ENCODE measurements at regions not wholly inside any gene's neighbourhood (a gene's known extent, or its start where the extent isn't known, plus 50 kb on each side); places are given as distances from the start of the nearest gene placed in this dataset.

DNA sequence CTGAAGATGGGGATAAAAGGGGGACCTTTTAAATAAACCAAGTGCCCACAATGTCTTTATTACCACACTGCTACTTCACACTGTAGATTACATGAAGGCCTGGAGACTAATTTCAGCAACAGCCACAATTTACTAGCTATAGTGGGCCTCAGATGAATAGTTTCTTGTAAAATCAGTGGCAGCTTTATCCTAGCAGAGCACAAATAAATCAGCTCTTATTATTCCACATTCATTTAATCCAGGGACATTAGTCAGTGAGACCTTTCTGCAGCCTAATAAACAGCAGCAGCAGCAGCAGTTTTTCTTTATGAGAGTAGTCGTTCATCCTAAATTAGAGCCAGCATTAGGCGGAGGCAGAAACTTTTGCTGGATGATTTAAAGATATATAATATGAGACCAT lies 542.3 kb downstream of the PSAT1 start:
- DNase-seq = no peak
- H3K4me1 ChIP-seq = no peaks in the 10 kb centered on the region
- H3K9me3 ChIP-seq = no peaks in the 10 kb centered on the region
- no peak overlapping the region for H3K4me3 ChIP-seq
- no peak overlapping the region for H3K27ac ChIP-seq
- no peaks in the 10 kb centered on the region for H3K27me3 ChIP-seq
- no peak overlapping the region for H3K9ac ChIP-seq (ENCODE audit: low read depth in 2 of 2, low read length in 2 of 2)
- H3K36me3 ChIP-seq = no peaks in the 10 kb centered on the region
- intact Hi-C loops (cut with DNase I) = no loop called here
- TF ChIP-seq CTCF (IDR thresholded peaks at IDR 0.05) = no peak

DNA sequence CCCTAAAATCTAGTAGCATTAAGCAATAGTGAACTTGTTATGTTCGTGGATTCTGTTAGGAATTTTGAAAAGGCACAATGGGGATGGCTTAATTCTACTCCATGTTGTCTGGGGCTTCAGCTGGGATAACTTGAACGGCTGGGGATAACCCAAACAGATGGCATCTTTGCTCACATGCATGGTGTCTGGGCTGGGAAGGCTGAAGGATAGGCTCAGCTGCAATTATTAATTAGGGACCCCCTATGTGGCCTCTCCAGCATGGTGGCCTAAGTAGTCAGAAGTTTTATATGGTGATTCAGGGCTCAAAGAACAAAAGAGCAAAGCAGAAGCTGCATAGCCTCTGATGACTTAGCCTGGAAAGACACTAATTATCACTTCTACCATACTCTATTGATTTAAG lies 551.1 kb downstream of the PSAT1 start:
- intact Hi-C loops (cut with DNase I) = no loop called here
- H3K36me3 ChIP-seq = no peaks in the 10 kb centered on the region
- no peak overlapping the region for H3K27ac ChIP-seq
- no peak for DNase-seq
- no peak overlapping the region for H3K4me3 ChIP-seq
- no peaks in the 10 kb centered on the region for H3K9me3 ChIP-seq
- TF ChIP-seq CTCF (IDR thresholded peaks at IDR 0.05) = no peak
- no peaks in the 10 kb centered on the region for H3K4me1 ChIP-seq
- no peak overlapping the region for H3K9ac ChIP-seq (ENCODE audit: low read depth in 2 of 2, low read length in 2 of 2)
- no peaks in the 10 kb centered on the region for H3K27me3 ChIP-seq

DNA sequence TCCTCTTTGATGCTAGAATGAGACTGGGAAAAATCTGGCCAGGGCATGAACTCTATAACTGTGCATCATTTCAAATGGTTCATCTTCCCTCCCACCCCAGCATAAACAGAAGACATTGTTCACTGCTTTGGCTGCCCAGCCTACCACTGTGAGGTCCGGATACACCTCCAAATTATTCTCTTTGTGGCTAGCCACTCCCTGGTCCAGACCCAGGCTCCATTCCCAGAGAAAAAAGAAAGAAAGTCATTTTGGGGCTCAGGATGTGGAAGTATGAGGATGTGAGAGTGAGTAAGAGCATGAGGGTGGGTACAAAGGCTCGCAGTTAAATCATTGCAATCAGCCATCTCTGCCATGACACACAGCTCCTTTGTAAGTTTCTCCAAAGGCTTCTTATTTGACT lies 559.2 kb downstream of the PSAT1 start:
- DNase-seq = no peak

DNA sequence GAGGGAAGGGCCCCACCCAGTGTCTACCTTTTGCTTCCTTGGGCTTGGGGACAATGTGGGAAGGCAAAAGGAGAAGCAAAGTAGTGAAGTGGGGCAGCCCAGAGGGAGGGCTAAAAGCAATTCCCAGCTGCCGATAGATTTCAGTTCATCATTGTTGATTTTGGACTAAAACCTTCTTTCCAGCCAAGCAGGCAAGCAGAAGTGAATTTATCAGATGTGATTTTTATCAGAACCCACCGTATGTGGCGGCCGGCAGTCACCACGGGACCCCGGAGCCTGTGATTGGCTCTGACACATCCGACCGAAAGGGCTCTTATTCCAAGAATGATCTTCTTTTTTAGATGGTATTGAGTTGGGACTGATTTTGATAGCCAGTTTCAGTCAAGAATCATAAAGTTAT lies 559.9 kb downstream of the PSAT1 start:
- intact Hi-C loops (cut with DNase I) = no loop called here
- no peak overlapping the region for H3K4me3 ChIP-seq
- no peak overlapping the region for H3K9ac ChIP-seq (ENCODE audit: low read depth in 2 of 2, low read length in 2 of 2)
- no peak overlapping the region for H3K27ac ChIP-seq
- no peak for TF ChIP-seq CTCF (IDR thresholded peaks at IDR 0.05)
- no peaks in the 10 kb centered on the region for H3K27me3 ChIP-seq
- no peaks in the 10 kb centered on the region for H3K9me3 ChIP-seq
- no peaks in the 10 kb centered on the region for H3K4me1 ChIP-seq
- H3K36me3 ChIP-seq = no peaks in the 10 kb centered on the region
- no peak for DNase-seq

More for the DNA sequence above, 559.2 kb downstream of the PSAT1 start:
- Histone ChIP-seq H3K4me3 (no peak overlapping the region), H3K9ac (ENCODE audit: low read depth in 2 of 2, low read length in 2 of 2) (no peak overlapping the region), H3K9me3 (no peaks in the 10 kb centered on the region), H3K27ac (no peak overlapping the region), H3K4me1 (no peaks in the 10 kb centered on the region), H3K36me3 (no peaks in the 10 kb centered on the region), H3K27me3 (no peaks in the 10 kb centered on the region)
- intact Hi-C loops (cut with DNase I) = no loop called here
- TF ChIP-seq CTCF (IDR thresholded peaks at IDR 0.05) = no peak

GRCh38 chr9:78857373-78858225 lies 560.7 kb downstream of the PSAT1 start:
- Histone ChIP-seq H3K36me3 (no peaks in the 10 kb centered on the region), H3K27me3 (no peaks in the 10 kb centered on the region), H3K4me1 (no peaks in the 10 kb centered on the region), H3K9ac (ENCODE audit: low read depth in 2 of 2, low read length in 2 of 2) (no peak overlapping the region), H3K9me3 (no peaks in the 10 kb centered on the region), H3K27ac (no peak overlapping the region), H3K4me3 (no peak overlapping the region)
- DNase-seq = no peak
- TF ChIP-seq CTCF (IDR thresholded peaks at IDR 0.05) = no peak
- intact Hi-C loops (cut with DNase I) = no loop called here

All from colonic mucosa (tissue), 4 donors.